GM20000 (cell line): ENCODE measurements at regions not wholly inside any gene's neighbourhood (a gene's known extent, or its start where the extent isn't known, plus 50 kb on each side); places are given as distances from the start of the nearest gene placed in this dataset.

ENCODE experiments used
- DNase-seq: peaks from one replicate; pipeline ENCODE4 v3.0.0; 2012; ENCODE audit warnings: low spot score
- CTCF ChIP-seq: IDR thresholded peaks from 2 replicates; pipeline ENCODE4 v1.5.1; 2012; ENCODE audit warnings: mild to moderate bottlenecking, control low read depth; ENCODE audit errors: extremely low read depth, missing control alignments

DNA sequence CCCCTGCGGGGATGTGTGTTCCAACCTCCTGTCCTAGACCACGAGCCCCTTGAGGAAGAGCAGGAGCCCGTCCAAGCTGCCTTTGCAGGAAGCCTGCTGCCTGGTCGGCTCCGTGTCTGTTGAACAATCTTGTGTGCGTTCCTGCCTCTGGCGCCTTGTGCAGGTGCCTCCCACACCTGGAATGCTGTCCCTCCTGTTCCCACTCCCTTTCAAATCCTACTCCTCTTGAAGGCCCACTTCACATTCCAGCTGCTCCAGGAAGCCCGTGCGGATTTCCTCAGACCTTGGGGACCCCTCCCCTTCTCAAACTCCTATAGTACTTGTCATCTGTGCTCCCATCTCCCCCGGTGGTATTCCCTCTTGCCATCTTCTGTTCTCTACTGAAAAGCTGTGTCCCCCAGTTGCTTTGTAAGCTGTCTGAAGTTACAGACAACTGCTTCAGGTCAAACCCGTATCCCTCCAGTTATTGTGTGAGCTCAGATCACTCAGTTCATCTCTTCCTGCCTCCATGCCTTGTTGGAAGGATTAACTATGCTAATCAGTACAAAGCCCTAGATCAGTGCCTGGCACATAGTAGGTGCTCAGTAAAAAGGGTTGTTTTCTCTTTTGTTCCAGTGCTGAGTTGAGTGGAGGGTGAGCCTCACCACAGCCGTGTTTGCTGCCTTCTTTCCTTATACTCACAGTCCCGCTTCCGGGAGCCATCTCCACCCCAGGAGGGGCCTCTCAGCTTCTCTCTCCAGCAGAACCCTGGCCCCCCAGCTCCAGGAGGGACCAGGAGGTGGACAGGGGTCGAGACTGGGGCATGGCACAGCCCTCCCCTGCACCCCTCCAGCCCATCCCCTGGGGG, 241.8 kb upstream of the CIBAR2 start:
- TF ChIP-seq CTCF: no peak
- no peak for DNase-seq

DNA sequence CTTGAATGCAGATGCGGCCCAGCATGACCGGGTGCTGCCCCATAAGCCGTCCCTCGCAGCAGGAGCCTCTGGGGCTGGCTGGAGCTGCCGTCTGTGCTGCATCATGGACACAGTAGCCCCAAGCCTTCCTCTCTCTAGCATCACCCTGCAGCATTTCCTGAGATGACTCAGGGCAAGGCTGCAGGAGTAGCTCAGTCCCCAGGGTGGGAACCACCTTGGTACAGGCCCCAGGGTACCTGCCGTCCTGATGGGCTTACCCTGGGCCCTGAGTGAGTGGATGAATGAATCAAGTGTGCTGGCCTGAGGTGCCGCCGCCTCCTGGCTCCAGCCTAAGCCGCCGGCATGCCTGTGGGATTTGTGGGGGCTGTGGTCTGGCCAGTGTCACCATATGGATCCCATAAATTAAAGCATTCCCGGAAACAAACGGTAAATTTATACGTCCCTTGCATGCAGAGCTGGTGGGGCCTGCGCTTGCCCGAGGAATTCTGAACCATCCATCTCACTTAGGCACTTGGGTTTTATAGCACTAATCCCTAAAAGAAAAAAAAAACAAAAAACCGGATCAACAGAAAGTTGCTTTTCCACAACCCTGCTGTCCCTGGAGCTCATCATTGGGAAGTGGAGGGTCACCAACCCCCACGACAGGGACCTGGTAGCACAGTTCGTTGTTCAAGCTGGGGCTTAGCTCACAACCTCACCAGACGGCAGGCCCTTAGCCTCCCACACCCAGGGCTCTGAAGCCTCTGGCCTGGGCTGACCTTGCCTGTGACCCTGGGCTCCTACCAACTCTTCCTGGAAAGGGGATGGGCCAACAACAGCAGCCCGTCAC, 242.6 kb upstream of the CIBAR2 start:
- DNase-seq: no peak
- no peak for TF ChIP-seq CTCF

DNA sequence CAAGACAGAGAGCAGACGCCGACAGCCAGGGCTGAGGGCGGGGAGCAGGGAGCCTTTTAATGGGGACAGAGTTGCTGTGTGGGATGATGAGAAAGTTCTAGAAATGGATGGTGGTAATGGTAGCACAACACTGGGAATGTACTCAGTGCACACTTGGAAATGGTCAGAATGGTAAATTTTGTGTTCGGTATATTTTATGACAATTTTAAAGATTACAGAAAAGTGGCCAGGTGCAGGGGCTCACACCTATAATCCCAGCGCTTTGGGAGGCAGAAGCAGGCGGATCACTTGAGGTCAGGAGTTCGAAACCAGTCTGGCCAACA, 243.2 kb upstream of the CIBAR2 start:
- no peak for TF ChIP-seq CTCF

DNA sequence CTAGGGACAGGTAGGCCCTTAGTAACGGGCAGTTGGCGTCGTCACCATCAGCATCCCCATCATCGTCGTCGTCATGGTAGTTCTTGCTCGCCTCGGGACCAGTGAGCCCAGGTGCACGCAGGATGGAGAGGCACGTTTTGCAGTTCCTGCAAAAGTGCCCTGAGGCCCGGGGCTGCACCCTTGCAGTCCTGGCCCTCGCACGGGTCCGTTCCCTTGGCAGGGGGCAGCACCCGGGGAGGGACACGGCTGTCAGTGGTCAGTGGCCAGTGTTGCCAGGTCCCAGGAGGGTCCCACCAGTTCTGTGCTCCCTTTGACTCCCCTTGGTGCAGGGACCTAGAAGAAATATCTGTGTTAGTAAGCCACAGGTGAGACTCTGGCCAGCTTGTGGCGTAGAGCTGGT, 243.9 kb upstream of the CIBAR2 start:
- TF ChIP-seq CTCF: no peak

More for the DNA sequence above, 243.2 kb upstream of the CIBAR2 start:
- no peak for DNase-seq

GRCh38 chr16:85357323-85357722, 245.1 kb upstream of the CIBAR2 start:
- no peak for TF ChIP-seq CTCF
- no peak for DNase-seq

More for the DNA sequence above, 243.9 kb upstream of the CIBAR2 start:
- DNase-seq: no peak

DNA sequence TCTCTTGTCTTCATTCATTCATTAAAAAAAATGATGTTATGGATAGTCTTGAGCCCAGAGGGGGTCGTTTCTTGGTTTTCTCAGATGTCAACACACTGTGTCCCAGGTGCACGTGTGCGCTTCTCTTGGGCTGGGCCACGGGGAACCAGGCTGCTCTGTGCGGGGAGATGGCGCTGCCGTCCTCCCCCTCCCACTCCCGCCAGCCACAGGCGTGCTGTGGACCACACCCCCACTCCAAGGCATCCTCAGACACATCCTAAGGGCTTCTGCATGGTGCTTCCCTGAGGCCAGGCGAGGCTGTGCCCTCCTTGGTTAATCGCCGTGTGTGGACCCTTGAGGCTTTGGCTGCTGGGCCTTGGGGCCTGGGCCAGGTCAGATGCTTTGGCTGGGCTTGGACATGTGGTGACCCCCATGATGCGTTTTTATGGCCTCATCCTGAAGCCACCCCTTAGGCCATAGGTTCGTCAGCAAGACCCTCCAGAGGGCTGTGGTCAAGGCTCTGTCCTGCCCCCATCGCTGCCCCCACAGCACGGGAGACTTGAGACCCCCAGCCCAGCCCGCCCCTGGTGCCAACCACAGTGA, 245.7 kb upstream of the CIBAR2 start:
- no peak for TF ChIP-seq CTCF
- no peak for DNase-seq

DNA sequence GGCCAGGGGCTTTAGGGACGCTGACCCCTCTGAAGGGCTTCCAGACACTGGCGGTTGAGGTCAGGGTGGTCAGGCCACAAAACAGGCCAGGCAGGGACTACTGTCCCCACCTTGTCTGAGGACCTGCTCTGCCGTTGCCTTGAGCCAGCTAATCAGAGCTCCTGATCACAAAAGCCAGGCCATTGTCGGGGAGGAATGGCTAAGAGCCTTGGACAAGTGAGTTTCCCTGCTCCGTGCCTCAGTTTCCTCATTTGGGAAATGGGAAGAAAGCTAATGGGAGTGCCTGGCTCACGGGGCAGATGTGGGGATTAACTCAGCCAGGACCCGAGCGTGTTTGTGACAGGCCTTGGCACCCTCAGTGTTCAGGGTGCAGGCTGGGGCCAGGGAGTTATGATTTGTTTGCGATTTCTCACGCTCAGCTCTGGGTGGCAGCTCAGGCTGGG, 246.5 kb upstream of the CIBAR2 start:
- TF ChIP-seq CTCF: no peak
- DNase-seq: no peak
